AG04450 (cell line): ENCODE measurements at regions not wholly inside any gene's neighbourhood (a gene's known extent, or its start where the extent isn't known, plus 50 kb on each side); places are given as distances from the start of the nearest gene placed in this dataset.
"Not testable (repeated sequence)": the region's sequence is repeated elsewhere in the genome, so short reads cannot be mapped to it uniquely, and the experiment has no call there.

ENCODE experiments used
- CTCF ChIA-PET: fragments of 300-600, 350-600 bp; formaldehyde crosslinking; extraction: SDS; loops from one replicate; lab custom pipeline; 2022; ENCODE audit warnings: antibody characterized with exemption, inconsistent platforms; lab: Charles Lee
- POLR2A ChIA-PET: fragments of 350-600 bp; formaldehyde crosslinking; extraction: SDS; loops from one replicate; lab custom pipeline; 2021; ENCODE audit warnings: antibody characterized with exemption, inconsistent platforms; lab: Yijun Ruan, JAX
- DNase-seq: peaks from one replicate; pipeline ENCODE4 v3.0.0-alpha.2; 2011; ENCODE audit warnings: low read depth, low spot score
- H3K27ac ChIP-seq: one replicate; pipeline ENCODE4 v1.5.1; 2012; ENCODE audit warnings: low read depth, low read length, control low read depth
- H3K27me3 ChIP-seq: one replicate; pipeline ENCODE4 v1.6.0; 2012; ENCODE audit warnings: low read length; ENCODE audit not compliant: control insufficient read depth, insufficient read depth
- H3K4me3 ChIP-seq: 2 replicates; pipeline ENCODE4 v1.5.1; 2011; ENCODE audit warnings: mild to moderate bottlenecking, low read depth, low read length, control low read depth
- H3K9me3 ChIP-seq: 2 replicates; pipeline ENCODE4 v1.5.1; 2012; ENCODE audit warnings: low read length; ENCODE audit not compliant: control insufficient read depth, insufficient read depth
- TF ChIP-seq, protein P1 (sequence below): IDR thresholded peaks from 2 replicates; pipeline ENCODE4 v1.5.1; 2011; ENCODE audit warnings: low read depth, low read length, control low read depth, inconsistent platforms

DNA sequence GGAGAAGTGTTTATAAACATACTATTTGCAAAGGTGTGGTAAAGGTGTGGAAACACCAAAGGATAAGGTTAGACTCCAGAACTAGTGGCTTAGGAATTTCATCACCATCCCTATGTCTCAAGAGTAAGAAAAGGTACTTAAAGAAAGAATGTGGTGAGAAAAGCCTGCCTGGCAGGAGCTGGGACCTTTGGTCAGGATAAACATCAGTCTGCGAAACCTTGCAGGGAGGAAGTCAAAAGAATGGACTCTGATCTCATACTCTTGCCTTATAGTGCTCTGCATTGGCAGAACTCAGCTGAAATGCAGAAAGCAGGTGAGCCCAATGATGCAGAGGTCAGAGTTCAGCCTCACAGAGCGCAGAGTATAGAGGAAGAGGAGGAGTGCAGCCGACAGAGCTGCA lies 97.2 kb upstream of the NR3C2 start:
- POLR2A ChIA-PET: no interaction called here

DNA sequence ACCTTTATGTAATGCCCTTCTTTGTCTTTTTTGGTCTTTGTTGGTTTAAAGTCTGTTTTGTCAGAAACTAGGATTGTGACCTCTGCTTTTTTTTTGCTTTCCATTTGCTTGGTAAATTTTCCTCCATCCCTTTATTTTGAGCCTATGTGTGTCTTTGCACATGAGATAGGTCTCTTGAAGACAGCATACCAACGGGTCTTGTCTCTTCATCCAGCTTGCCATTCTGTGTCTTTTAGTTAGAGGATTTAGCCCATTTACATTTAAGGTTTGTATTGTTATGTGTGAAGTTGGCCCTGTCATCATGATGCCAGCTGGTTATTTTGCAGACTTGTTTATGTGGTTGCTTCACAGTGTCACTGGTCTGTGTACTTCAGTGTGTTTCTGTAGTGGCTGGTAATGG lies 91.6 kb upstream of the NR3C2 start:
- CTCF ChIA-PET, POLR2A ChIA-PET, H3K27me3 ChIP-seq, H3K4me3 ChIP-seq, H3K27ac ChIP-seq, DNase-seq: not testable (repeated sequence)
- peaks cover 11% of the 10 kb centered on the region for H3K9me3 ChIP-seq

More for the DNA sequence above, 97.2 kb upstream of the NR3C2 start:
- peaks cover 11% of the 10 kb centered on the region for H3K9me3 ChIP-seq
- no peaks in the 10 kb centered on the region for H3K27me3 ChIP-seq
- CTCF ChIA-PET: no interaction called here
- TF ChIP-seq, protein P1, sequence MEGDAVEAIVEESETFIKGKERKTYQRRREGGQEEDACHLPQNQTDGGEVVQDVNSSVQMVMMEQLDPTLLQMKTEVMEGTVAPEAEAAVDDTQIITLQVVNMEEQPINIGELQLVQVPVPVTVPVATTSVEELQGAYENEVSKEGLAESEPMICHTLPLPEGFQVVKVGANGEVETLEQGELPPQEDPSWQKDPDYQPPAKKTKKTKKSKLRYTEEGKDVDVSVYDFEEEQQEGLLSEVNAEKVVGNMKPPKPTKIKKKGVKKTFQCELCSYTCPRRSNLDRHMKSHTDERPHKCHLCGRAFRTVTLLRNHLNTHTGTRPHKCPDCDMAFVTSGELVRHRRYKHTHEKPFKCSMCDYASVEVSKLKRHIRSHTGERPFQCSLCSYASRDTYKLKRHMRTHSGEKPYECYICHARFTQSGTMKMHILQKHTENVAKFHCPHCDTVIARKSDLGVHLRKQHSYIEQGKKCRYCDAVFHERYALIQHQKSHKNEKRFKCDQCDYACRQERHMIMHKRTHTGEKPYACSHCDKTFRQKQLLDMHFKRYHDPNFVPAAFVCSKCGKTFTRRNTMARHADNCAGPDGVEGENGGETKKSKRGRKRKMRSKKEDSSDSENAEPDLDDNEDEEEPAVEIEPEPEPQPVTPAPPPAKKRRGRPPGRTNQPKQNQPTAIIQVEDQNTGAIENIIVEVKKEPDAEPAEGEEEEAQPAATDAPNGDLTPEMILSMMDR: no peak
- no peak overlapping the region for H3K27ac ChIP-seq
- no peak overlapping the region for H3K4me3 ChIP-seq
- DNase-seq: no peak

DNA sequence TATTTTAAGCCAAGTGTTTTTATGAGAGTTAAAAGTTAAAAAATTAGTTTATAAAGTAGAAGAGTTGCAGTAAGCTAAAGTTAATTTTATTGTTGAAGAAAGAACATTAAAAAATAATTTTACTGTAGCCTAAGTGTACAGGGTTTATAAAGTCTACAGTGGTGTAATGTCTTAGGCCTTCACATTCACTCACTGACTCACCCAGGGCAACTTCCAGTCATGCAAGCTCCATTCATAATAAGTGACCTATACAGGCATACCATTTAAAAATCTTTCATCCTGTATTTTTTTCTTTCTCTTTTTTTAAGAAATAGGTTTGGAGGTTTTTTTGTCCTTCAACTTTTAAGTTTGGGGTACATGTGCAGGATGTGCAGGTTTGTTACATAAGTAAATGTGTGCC lies 87.9 kb upstream of the NR3C2 start:
- H3K4me3 ChIP-seq: no peak overlapping the region
- H3K27me3 ChIP-seq: no peaks in the 10 kb centered on the region
- POLR2A ChIA-PET: no interaction called here
- TF ChIP-seq, protein P1: no peak
- no peak overlapping the region for H3K27ac ChIP-seq
- peaks cover under 1% of the 10 kb centered on the region; the same call in 1 of the 2 replicates for H3K9me3 ChIP-seq
- CTCF ChIA-PET: no interaction called here
- DNase-seq: no peak

DNA sequence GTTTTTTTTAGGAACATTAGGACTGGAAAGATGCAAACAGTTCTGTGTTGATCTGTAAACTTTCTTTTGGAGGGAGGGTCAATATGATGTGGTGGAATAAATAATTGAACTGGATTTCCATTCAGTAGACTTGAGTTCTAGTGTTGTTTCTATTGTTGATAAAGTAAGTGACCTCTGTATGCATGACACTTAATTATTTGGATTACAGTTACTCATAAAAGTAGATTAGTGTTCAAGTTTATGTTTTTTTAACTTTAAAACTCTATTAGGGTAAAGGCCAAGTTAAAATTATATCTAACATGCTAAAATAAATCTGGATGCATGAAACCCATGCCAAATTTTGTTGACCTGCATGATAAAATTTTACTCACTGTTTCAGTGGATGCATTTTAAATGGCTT lies 85.4 kb upstream of the NR3C2 start:
- Histone ChIP-seq H3K4me3 (no peak overlapping the region), H3K27ac (no peak overlapping the region), H3K9me3 (no peaks in the 10 kb centered on the region; the same call in 1 of the 2 replicates), H3K27me3 (no peaks in the 10 kb centered on the region)
- ChIA-PET CTCF (no interaction called here), POLR2A (no interaction called here)
- TF ChIP-seq, protein P1: no peak
- no peak for DNase-seq

DNA sequence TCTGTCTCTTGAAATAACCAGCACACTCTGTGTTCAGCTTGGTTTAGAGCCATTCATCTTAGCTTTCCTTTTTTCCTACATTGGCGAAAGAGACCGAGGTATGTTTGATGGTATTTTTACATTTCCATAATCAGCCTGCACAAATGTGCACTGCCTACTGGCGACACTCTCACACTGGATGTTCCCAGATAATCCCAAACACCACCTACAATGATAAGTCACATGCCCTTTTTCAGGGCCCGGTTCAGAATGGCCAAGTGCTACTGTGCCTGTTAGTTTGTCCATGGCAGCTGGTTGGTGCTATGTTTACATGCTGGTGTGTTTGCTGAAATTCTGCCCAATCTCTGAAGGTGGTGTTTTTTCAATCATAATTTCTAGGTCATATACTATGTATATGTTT lies 80.8 kb upstream of the NR3C2 start:
- DNase-seq: no peak
- H3K27ac ChIP-seq: no peak overlapping the region
- peaks cover 11% of the 10 kb centered on the region; the same call in 1 of the 2 replicates for H3K9me3 ChIP-seq
- TF ChIP-seq, protein P1: no peak
- no peak overlapping the region for H3K4me3 ChIP-seq
- POLR2A ChIA-PET: no interaction called here
- CTCF ChIA-PET: no interaction called here
- H3K27me3 ChIP-seq: no peaks in the 10 kb centered on the region

DNA sequence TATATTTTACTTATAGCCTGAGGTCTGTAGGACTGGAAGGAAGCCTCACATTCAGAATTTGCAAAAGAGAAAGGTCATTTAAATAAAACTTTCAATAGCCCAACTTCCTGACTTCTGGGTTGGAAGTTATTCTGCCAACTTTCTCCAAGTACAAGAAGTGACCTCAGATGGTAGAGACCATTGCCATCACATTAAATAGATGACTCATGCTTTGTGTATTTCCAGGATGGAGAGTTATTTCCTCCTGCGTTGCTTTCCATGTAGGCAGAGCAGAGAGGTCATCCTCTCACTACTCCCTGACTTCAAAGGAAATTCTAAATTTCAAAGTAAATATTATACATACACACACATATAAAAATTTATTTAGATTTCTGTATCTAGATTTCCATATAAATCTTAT lies 73.0 kb upstream of the NR3C2 start:
- H3K4me3 ChIP-seq: no peak overlapping the region
- ChIA-PET POLR2A (no interaction called here), CTCF (no interaction called here)
- H3K27me3 ChIP-seq: no peaks in the 10 kb centered on the region
- no peaks in the 10 kb centered on the region for H3K9me3 ChIP-seq
- DNase-seq: no peak
- TF ChIP-seq, protein P1: no peak
- no peak overlapping the region for H3K27ac ChIP-seq
